ENCODE measurements at regions not wholly inside any gene's neighbourhood (a gene's known extent, or its start where the extent isn't known, plus 50 kb on each side); places are given as distances from the start of the nearest gene placed in this dataset.

DNA sequence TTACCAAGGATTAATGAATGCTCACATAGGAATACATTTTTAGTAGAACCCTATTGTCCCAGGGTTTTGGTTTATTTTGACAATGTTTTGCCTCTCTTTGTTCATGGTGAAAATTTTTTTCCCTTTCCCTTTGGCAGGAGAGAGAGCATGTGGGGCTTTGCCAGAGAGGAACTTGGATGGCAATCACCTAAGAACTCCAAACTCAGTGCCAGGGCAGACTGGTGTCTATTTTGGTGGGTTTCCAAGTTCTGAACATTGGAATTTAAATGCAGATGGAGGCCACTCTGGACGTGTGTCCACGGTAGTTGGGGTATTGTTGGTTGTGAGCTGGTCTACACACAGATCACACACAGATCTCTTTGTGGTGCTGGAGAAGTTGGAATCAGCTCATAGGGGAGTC is 2091.1 kb upstream of the PIK3C3 start:
- Histone ChIP-seq H3K4me3 (ENCODE audit: low read depth, low read length) (no peak overlapping the region), H3K36me3 (ENCODE audit: control insufficient read depth, insufficient read depth, low read length) (no peaks in the 10 kb centered on the region), H3K27me3 (replicated peaks; ENCODE audit: control insufficient read depth, insufficient read depth, low read length) (no peaks in the 10 kb centered on the region), H3K9me3 (no peaks in the 10 kb centered on the region), H3K4me1 (no peaks in the 10 kb centered on the region)
- Mint-ChIP-seq H3K4me3 (ENCODE audit: unreplicated experiment) (no peak overlapping the region), H3K9me3 (ENCODE audit: unreplicated experiment) (no peaks in the 10 kb centered on the region), H3K27me3 (ENCODE audit: insufficient read depth, unreplicated experiment) (no peaks in the 10 kb centered on the region), H3K36me3 (ENCODE audit: insufficient read depth, unreplicated experiment) (no peaks in the 10 kb centered on the region), H3K4me1 (ENCODE audit: low read depth, unreplicated experiment) (no peaks in the 10 kb centered on the region), H3K27ac (ENCODE audit: unreplicated experiment) (no peak overlapping the region)
- intact Hi-C loops (cut with micrococcal nuclease; ENCODE audit: unreplicated experiment) = no loop called here
- TF ChIP-seq, protein P1, sequence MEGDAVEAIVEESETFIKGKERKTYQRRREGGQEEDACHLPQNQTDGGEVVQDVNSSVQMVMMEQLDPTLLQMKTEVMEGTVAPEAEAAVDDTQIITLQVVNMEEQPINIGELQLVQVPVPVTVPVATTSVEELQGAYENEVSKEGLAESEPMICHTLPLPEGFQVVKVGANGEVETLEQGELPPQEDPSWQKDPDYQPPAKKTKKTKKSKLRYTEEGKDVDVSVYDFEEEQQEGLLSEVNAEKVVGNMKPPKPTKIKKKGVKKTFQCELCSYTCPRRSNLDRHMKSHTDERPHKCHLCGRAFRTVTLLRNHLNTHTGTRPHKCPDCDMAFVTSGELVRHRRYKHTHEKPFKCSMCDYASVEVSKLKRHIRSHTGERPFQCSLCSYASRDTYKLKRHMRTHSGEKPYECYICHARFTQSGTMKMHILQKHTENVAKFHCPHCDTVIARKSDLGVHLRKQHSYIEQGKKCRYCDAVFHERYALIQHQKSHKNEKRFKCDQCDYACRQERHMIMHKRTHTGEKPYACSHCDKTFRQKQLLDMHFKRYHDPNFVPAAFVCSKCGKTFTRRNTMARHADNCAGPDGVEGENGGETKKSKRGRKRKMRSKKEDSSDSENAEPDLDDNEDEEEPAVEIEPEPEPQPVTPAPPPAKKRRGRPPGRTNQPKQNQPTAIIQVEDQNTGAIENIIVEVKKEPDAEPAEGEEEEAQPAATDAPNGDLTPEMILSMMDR (IDR thresholded peaks at IDR 0.05; ENCODE audit: insufficient read depth in 1 of 2, low read depth in 1 of 2, low read length in 1 of 2, severe bottlenecking in 1 of 2, unreplicated experiment in 1 of 2) = no peak
- no peak for DNase-seq
- BruUV-seq (replicated peaks) = no TSS peak
- ChIA-PET POLR2A (no interaction called here), CTCF (no interaction called here)

DNA sequence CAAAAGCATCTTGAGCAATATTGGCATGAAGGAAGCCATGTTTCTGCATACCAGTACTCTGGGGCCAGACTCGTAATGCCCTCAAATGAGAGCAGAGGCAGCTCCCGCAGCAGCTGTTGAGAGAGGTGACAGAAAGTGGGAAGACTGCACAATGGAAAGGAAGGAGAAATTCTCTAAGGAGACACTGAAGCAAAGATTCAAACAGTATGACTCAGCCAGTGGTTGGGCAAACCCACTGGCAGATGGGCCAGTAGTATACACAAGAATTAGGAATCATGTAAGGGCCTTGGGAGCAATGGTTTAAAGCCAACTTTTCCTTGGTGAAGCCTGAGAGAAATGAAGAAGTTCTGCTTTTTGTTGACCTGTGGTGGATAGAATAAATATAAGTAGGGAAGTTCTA is 2092.7 kb upstream of the PIK3C3 start:
- no TSS peak for BruUV-seq (replicated peaks)
- intact Hi-C loops (cut with micrococcal nuclease; ENCODE audit: unreplicated experiment) = no loop called here

DNA sequence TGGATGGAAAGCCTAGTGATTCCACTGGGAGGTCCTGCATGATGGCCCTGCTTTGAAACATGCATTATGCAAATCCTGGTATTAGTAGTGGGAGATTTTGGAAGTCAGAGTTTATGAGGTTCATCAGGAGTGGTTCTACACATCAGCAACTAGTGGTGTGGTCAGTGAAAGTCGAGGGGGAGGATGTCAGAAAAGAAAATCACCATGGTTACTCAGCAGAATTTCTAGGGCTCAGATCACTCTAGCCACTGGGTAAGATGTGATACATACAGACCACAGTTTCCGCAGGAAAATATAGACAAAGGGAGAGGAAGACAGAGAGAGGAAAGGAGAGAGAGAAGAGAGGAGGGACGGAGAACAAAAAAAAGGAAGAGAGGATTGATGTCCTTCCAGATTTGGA is 2100.7 kb upstream of the PIK3C3 start:
- TF ChIP-seq, protein P1 (IDR thresholded peaks at IDR 0.05; ENCODE audit: insufficient read depth in 1 of 2, low read depth in 1 of 2, low read length in 1 of 2, severe bottlenecking in 1 of 2, unreplicated experiment in 1 of 2) = no peak
- no peak overlapping the region for H3K4me3 ChIP-seq (ENCODE audit: low read depth, low read length)
- no peaks in the 10 kb centered on the region for H3K9me3 Mint-ChIP-seq (ENCODE audit: unreplicated experiment)
- H3K36me3 ChIP-seq (ENCODE audit: control insufficient read depth, insufficient read depth, low read length) = no peaks in the 10 kb centered on the region
- no peaks in the 10 kb centered on the region for H3K36me3 Mint-ChIP-seq (ENCODE audit: insufficient read depth, unreplicated experiment)
- no peaks in the 10 kb centered on the region for H3K4me1 ChIP-seq
- POLR2A ChIA-PET = no interaction called here
- H3K27me3 Mint-ChIP-seq (ENCODE audit: insufficient read depth, unreplicated experiment) = no peaks in the 10 kb centered on the region
- DNase-seq = no peak
- no peaks in the 10 kb centered on the region for H3K9me3 ChIP-seq
- BruUV-seq (replicated peaks) = no TSS peak
- CTCF ChIA-PET = no interaction called here
- intact Hi-C loops (cut with micrococcal nuclease; ENCODE audit: unreplicated experiment) = loop anchor here (10.0 kb wide), 1 partner anchor 121 kb away; no protein-coding TSS in a partner anchor
- H3K27ac Mint-ChIP-seq (ENCODE audit: unreplicated experiment) = no peak overlapping the region
- no peak overlapping the region for H3K4me3 Mint-ChIP-seq (ENCODE audit: unreplicated experiment)
- no peaks in the 10 kb centered on the region for H3K27me3 ChIP-seq (replicated peaks; ENCODE audit: control insufficient read depth, insufficient read depth, low read length)
- no peaks in the 10 kb centered on the region for H3K4me1 Mint-ChIP-seq (ENCODE audit: low read depth, unreplicated experiment)

More for the DNA sequence above, 2092.7 kb upstream of the PIK3C3 start:
- H3K27me3 Mint-ChIP-seq (ENCODE audit: insufficient read depth, unreplicated experiment) = no peaks in the 10 kb centered on the region
- no peak overlapping the region for H3K4me3 Mint-ChIP-seq (ENCODE audit: unreplicated experiment)
- H3K27me3 ChIP-seq (replicated peaks; ENCODE audit: control insufficient read depth, insufficient read depth, low read length) = no peaks in the 10 kb centered on the region
- POLR2A ChIA-PET = no interaction called here
- no peak overlapping the region for H3K4me3 ChIP-seq (ENCODE audit: low read depth, low read length)
- no peak overlapping the region for H3K27ac Mint-ChIP-seq (ENCODE audit: unreplicated experiment)
- H3K36me3 Mint-ChIP-seq (ENCODE audit: insufficient read depth, unreplicated experiment) = no peaks in the 10 kb centered on the region
- H3K4me1 ChIP-seq = no peaks in the 10 kb centered on the region
- H3K36me3 ChIP-seq (ENCODE audit: control insufficient read depth, insufficient read depth, low read length) = no peaks in the 10 kb centered on the region
- no peak for DNase-seq
- TF ChIP-seq, protein P1 (IDR thresholded peaks at IDR 0.05; ENCODE audit: insufficient read depth in 1 of 2, low read depth in 1 of 2, low read length in 1 of 2, severe bottlenecking in 1 of 2, unreplicated experiment in 1 of 2) = no peak
- H3K9me3 Mint-ChIP-seq (ENCODE audit: unreplicated experiment) = no peaks in the 10 kb centered on the region
- H3K9me3 ChIP-seq = no peaks in the 10 kb centered on the region
- CTCF ChIA-PET = no interaction called here
- H3K4me1 Mint-ChIP-seq (ENCODE audit: low read depth, unreplicated experiment) = no peaks in the 10 kb centered on the region

Measured in Caco-2 (cell line).